OCI-LY7 (cell line): ENCODE measurements at regions not wholly inside any gene's neighbourhood (a gene's known extent, or its start where the extent isn't known, plus 50 kb on each side); places are given as distances from the start of the nearest gene placed in this dataset.

Source experiments
- EZH2phosphoT487 ChIP-seq: fragments of 200-600 bp; sonication (generic); IDR thresholded peaks from 2 replicates; pipeline ENCODE4 v1.6.1; 2018; ENCODE audit warnings: low read depth, borderline replicate concordance, mild to moderate bottlenecking, mixed run types, antibody characterized with exemption, low read length, moderate library complexity, mixed read lengths
- TF ChIP-seq, protein P1 (sequence below): fragments of 200-600 bp; sonication (generic); conservative IDR thresholded peaks from 2 replicates; pipeline ENCODE4 v1.5.1; 2014; ENCODE audit warnings: mild to moderate bottlenecking, antibody characterized with exemption, low read length, moderate library complexity, mixed read lengths

DNA sequence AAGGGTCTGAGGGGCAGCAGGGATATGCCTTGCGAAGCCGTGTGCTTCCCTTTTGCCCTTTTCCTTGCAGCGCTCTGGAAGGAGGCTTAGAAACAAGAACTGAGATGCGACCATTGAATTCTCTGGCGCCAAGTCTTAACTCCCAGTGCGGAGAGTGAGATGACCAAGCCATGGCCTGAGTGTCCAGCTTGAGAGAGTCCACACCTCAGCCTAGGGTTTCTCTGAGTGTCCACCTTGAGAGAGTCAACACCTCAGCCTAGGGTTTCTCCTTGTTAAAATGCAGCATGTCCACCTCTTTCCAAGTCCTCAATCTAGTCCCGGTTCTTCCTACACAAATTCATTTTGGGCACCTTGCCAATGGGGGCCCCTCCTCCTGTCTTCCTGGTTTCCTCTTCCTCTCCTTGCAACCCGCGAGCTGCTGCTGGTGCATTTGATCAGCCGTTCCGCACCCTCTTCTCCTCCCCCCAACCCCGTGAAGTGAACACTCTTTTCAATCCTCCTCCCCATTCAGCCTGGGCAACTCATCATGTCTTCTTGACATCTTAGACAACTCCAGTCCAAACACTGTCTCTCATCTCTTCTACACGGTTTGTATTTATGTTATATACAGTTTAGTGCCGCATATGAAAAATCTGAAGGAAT, 178.2 kb upstream of the PITRM1 start:
- TF ChIP-seq, protein P1, sequence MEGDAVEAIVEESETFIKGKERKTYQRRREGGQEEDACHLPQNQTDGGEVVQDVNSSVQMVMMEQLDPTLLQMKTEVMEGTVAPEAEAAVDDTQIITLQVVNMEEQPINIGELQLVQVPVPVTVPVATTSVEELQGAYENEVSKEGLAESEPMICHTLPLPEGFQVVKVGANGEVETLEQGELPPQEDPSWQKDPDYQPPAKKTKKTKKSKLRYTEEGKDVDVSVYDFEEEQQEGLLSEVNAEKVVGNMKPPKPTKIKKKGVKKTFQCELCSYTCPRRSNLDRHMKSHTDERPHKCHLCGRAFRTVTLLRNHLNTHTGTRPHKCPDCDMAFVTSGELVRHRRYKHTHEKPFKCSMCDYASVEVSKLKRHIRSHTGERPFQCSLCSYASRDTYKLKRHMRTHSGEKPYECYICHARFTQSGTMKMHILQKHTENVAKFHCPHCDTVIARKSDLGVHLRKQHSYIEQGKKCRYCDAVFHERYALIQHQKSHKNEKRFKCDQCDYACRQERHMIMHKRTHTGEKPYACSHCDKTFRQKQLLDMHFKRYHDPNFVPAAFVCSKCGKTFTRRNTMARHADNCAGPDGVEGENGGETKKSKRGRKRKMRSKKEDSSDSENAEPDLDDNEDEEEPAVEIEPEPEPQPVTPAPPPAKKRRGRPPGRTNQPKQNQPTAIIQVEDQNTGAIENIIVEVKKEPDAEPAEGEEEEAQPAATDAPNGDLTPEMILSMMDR = no peak
- no peak for TF ChIP-seq EZH2phosphoT487
